ENCODE measurements at regions not wholly inside any gene's neighbourhood (a gene's known extent, or its start where the extent isn't known, plus 50 kb on each side); places are given as distances from the start of the nearest gene placed in this dataset.
"Not testable (repeated sequence)": the region's sequence is repeated elsewhere in the genome, so short reads cannot be mapped to it uniquely, and the experiment has no call there.

DNA sequence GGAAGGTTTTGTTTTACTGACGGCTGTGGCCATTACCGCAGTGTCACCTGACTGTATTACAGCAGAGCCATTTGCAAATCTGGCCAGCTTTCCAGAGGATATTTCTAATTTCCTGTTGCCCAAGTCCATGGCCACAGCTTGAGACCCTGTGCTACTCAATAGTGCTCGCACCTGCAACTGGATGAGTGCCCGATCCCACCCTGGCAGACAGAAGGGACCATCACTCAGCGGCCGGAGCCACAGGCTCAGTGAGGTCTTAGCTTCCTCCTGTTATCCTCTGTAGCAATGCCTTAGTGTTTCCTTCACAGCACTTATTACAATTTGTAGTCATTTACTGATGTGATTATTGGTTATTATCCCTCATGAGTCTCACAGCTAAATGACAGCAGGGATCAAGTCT lies 184.8 kb downstream of the LRRN1 start:
- Histone ChIP-seq H3K9me3 (ENCODE audit: control insufficient read depth, low read length) (no peaks in the 10 kb centered on the region), H3K27me3 (replicated peaks; ENCODE audit: control insufficient read depth, insufficient read depth, low read length) (no peaks in the 10 kb centered on the region), H3K36me3 (ENCODE audit: control insufficient read depth, insufficient read depth, low read length, severe bottlenecking) (no peaks in the 10 kb centered on the region), H3K9ac (ENCODE audit: low read length) (no peak overlapping the region), H3K4me1 (ENCODE audit: control insufficient read depth, insufficient read depth, low read length) (no peaks in the 10 kb centered on the region), H3K4me3 (ENCODE audit: low read length) (no peak overlapping the region)
- DNase-seq (ENCODE audit: low read depth) = no peak

DNA sequence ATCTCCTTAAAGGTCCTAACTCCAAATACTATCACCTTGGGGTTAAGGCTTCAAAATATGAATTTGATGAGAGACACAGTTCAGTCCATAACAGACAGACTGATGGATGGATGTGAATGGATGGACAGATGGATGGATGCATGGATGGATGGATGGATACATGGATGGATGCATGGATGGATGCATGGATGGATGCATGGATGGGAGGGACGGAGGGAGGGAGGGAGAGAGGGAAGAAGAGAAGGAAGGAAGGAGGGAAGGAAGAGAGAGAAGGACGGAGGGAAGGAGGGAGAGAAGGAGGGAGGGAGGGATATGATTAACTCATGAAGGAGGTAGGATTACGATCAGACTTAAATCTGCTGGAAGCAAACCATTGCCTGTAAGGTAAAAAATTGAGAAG lies 192.4 kb downstream of the LRRN1 start:
- Histone ChIP-seq H3K9ac (ENCODE audit: low read length) (no peak overlapping the region), H3K36me3 (ENCODE audit: control insufficient read depth, insufficient read depth, low read length, severe bottlenecking) (no peaks in the 10 kb centered on the region), H3K9me3 (ENCODE audit: control insufficient read depth, low read length) (peaks cover 3% of the 10 kb centered on the region), H3K4me3 (ENCODE audit: low read length) (no peak overlapping the region), H3K27me3 (replicated peaks; ENCODE audit: control insufficient read depth, insufficient read depth, low read length) (no peaks in the 10 kb centered on the region), H3K4me1 (ENCODE audit: control insufficient read depth, insufficient read depth, low read length) (no peaks in the 10 kb centered on the region)
- DNase-seq (ENCODE audit: low read depth) = no peak

- DNase-seq (ENCODE audit: low read depth) = no peak
- no peak overlapping the region for H3K4me3 ChIP-seq (ENCODE audit: low read length)
- H3K27me3 ChIP-seq (replicated peaks; ENCODE audit: control insufficient read depth, insufficient read depth, low read length) = no peaks in the 10 kb centered on the region
- H3K9ac ChIP-seq (ENCODE audit: low read length) = no peak overlapping the region
- no peaks in the 10 kb centered on the region for H3K4me1 ChIP-seq (ENCODE audit: control insufficient read depth, insufficient read depth, low read length)
- no peaks in the 10 kb centered on the region for H3K36me3 ChIP-seq (ENCODE audit: control insufficient read depth, insufficient read depth, low read length, severe bottlenecking)
- peaks cover 4% of the 10 kb centered on the region for H3K9me3 ChIP-seq (ENCODE audit: control insufficient read depth, low read length)
These were observed 193.2 kb downstream of the LRRN1 start for GRCh38 chr3:3992312-3992874.

DNA sequence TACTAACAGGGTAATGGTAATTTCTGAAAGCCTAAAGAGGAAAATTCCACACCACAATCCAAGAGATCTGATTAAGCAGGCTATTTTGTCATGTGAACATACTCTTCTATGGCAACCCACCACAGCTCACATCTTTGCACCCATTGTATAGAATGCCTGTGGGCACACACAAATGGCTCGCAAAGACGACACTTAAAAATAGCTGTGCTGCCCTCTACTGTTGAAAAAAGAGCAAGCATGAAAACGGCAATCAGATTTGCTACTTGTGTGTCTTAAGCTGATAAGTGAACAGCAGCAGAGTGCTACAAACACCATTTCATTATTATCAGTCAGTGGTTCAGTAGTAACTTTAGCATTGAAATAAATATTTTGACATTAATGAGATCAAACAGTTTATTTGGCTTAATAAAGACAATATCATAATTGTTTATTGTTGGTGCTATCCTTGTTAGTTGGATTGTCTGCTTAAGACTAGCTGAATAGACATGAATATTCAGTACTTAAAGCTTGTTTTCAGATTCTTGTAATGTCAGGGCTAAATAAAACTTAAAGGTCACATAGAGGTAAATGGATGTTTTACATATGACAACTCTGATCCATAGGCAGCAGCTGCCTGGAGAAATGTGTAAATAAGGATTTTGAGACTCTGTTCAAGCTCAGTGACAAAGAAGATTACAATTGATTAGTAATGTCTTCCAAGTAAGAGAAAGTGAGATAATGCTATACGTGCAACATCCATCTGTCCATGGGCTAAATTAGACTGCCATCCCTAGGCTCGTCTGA lies 199.1 kb downstream of the LRRN1 start:
- DNase-seq (ENCODE audit: low read depth) = peak; percentile 19
- Histone ChIP-seq H3K27me3 (replicated peaks; ENCODE audit: control insufficient read depth, insufficient read depth, low read length) (no peaks in the 10 kb centered on the region), H3K4me3 (ENCODE audit: low read length) (no peak overlapping the region), H3K4me1 (ENCODE audit: control insufficient read depth, insufficient read depth, low read length) (no peaks in the 10 kb centered on the region), H3K9ac (ENCODE audit: low read length) (no peak overlapping the region), H3K36me3 (ENCODE audit: control insufficient read depth, insufficient read depth, low read length, severe bottlenecking) (no peaks in the 10 kb centered on the region), H3K9me3 (ENCODE audit: control insufficient read depth, low read length) (peaks cover 4% of the 10 kb centered on the region)

- DNase-seq (ENCODE audit: low read depth); H3K9ac ChIP-seq (ENCODE audit: low read length): not testable (repeated sequence)
These were observed 200.1 kb downstream of the LRRN1 start for GRCh38 chr3:3999340-3999739.

GRCh38 chr3:4001976-4002375 lies 202.7 kb downstream of the LRRN1 start:
- Histone ChIP-seq H3K4me1 (ENCODE audit: control insufficient read depth, insufficient read depth, low read length) (no peaks in the 10 kb centered on the region), H3K27me3 (replicated peaks; ENCODE audit: control insufficient read depth, insufficient read depth, low read length) (peaks cover 2% of the 10 kb centered on the region), H3K4me3 (ENCODE audit: low read length) (no peak overlapping the region), H3K9me3 (ENCODE audit: control insufficient read depth, low read length) (no peaks in the 10 kb centered on the region), H3K36me3 (ENCODE audit: control insufficient read depth, insufficient read depth, low read length, severe bottlenecking) (no peaks in the 10 kb centered on the region), H3K9ac (ENCODE audit: low read length) (no peak overlapping the region)
- DNase-seq (ENCODE audit: low read depth) = no peak

More at GRCh38 chr3:3999340-3999739, 200.1 kb downstream of the LRRN1 start:
- H3K4me3 ChIP-seq (ENCODE audit: low read length); H3K4me1 ChIP-seq (ENCODE audit: control insufficient read depth, insufficient read depth, low read length); H3K27me3 ChIP-seq (replicated peaks; ENCODE audit: control insufficient read depth, insufficient read depth, low read length); H3K36me3 ChIP-seq (ENCODE audit: control insufficient read depth, insufficient read depth, low read length, severe bottlenecking); H3K9me3 ChIP-seq (ENCODE audit: control insufficient read depth, low read length): not testable (repeated sequence)

DNA sequence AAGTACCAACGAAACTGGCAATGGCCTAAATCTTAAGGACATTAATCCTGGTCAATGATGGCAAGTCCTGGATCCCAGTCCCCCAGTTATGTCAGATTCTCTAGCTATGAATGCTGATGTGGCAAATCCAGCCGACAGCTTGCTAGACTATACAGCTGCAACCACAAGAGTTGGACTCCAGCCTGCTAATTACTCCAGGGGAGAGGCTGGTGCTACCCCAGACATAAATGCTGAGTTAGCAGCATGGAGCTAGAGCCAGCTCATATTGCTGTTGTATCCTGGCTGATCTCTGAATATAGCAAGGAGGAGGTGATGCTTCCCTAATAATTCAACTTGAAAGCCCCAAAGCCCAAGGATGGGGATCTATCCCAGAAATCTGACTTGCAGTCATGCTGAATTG lies 207.1 kb downstream of the LRRN1 start:
- no peak for DNase-seq (ENCODE audit: low read depth)
- H3K9ac ChIP-seq (ENCODE audit: low read length) = no peak overlapping the region
- H3K4me1 ChIP-seq (ENCODE audit: control insufficient read depth, insufficient read depth, low read length) = peaks cover 9% of the 10 kb centered on the region
- no peaks in the 10 kb centered on the region for H3K36me3 ChIP-seq (ENCODE audit: control insufficient read depth, insufficient read depth, low read length, severe bottlenecking)
- no peak overlapping the region for H3K4me3 ChIP-seq (ENCODE audit: low read length)
- peaks cover 2% of the 10 kb centered on the region for H3K27me3 ChIP-seq (replicated peaks; ENCODE audit: control insufficient read depth, insufficient read depth, low read length)
- H3K9me3 ChIP-seq (ENCODE audit: control insufficient read depth, low read length) = no peaks in the 10 kb centered on the region

DNA sequence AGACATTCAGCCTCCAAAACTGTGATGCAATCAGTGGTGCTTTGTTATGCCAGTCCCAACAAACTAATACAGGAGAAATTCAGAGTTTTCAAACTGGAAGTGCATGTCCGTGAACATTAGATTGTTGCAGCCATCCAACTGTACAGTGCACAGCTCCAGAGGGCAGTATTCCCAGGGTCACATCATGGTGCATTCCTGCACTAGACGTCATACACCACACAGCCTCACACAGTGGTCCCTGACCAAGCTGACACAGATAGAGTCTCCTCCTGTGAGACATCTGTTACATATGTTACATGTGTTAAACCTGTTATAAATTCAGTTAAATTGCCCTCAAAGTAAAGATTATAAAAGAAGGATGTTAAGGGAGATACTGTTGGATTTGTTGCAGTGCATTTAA lies 209.0 kb downstream of the LRRN1 start:
- Histone ChIP-seq H3K4me3 (ENCODE audit: low read length) (no peak overlapping the region), H3K4me1 (ENCODE audit: control insufficient read depth, insufficient read depth, low read length) (peaks cover 9% of the 10 kb centered on the region), H3K9me3 (ENCODE audit: control insufficient read depth, low read length) (no peaks in the 10 kb centered on the region), H3K27me3 (replicated peaks; ENCODE audit: control insufficient read depth, insufficient read depth, low read length) (peaks cover 2% of the 10 kb centered on the region), H3K9ac (ENCODE audit: low read length) (no peak overlapping the region), H3K36me3 (ENCODE audit: control insufficient read depth, insufficient read depth, low read length, severe bottlenecking) (no peaks in the 10 kb centered on the region)
- no peak for DNase-seq (ENCODE audit: low read depth)

DNA sequence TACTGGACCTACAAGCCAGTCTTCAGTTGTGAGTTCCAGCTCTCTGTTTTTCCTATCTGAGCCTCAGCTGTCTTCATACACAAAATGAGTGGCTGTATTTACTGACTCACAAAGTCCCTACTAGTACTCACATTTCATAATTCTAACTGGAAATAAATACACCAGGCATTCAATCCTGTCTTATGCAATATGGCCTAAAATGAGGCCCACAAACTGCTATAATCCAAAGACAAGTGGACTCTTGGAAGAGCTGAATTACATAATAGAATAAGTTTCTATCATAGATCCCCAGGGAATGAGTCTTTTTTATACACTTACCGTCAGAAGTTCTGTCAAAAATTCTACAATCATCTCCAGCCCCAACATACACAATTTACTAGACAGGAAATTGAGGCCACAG lies 211.9 kb downstream of the LRRN1 start:
- Histone ChIP-seq H3K36me3 (ENCODE audit: control insufficient read depth, insufficient read depth, low read length, severe bottlenecking) (no peaks in the 10 kb centered on the region), H3K9me3 (ENCODE audit: control insufficient read depth, low read length) (no peaks in the 10 kb centered on the region), H3K27me3 (replicated peaks; ENCODE audit: control insufficient read depth, insufficient read depth, low read length) (peaks cover 2% of the 10 kb centered on the region), H3K4me1 (ENCODE audit: control insufficient read depth, insufficient read depth, low read length) (peaks cover 9% of the 10 kb centered on the region), H3K4me3 (ENCODE audit: low read length) (no peak overlapping the region), H3K9ac (ENCODE audit: low read length) (no peak overlapping the region)
- no peak for DNase-seq (ENCODE audit: low read depth)

GRCh38 chr3:4015426-4015825 lies 216.2 kb downstream of the LRRN1 start:
- H3K36me3 ChIP-seq (ENCODE audit: control insufficient read depth, insufficient read depth, low read length, severe bottlenecking) = no peaks in the 10 kb centered on the region
- no peaks in the 10 kb centered on the region for H3K27me3 ChIP-seq (replicated peaks; ENCODE audit: control insufficient read depth, insufficient read depth, low read length)
- no peaks in the 10 kb centered on the region for H3K9me3 ChIP-seq (ENCODE audit: control insufficient read depth, low read length)
- peaks cover 5% of the 10 kb centered on the region for H3K4me1 ChIP-seq (ENCODE audit: control insufficient read depth, insufficient read depth, low read length)
- no peak overlapping the region for H3K4me3 ChIP-seq (ENCODE audit: low read length)
- DNase-seq (ENCODE audit: low read depth) = no peak
- no peak overlapping the region for H3K9ac ChIP-seq (ENCODE audit: low read length)

GRCh38 chr3:4019501-4019900 lies 220.3 kb downstream of the LRRN1 start:
- DNase-seq (ENCODE audit: low read depth) = no peak
- no peaks in the 10 kb centered on the region for H3K36me3 ChIP-seq (ENCODE audit: control insufficient read depth, insufficient read depth, low read length, severe bottlenecking)
- H3K9ac ChIP-seq (ENCODE audit: low read length) = no peak overlapping the region
- H3K27me3 ChIP-seq (replicated peaks; ENCODE audit: control insufficient read depth, insufficient read depth, low read length) = no peaks in the 10 kb centered on the region
- no peak overlapping the region for H3K4me3 ChIP-seq (ENCODE audit: low read length)
- H3K9me3 ChIP-seq (ENCODE audit: control insufficient read depth, low read length) = no peaks in the 10 kb centered on the region
- H3K4me1 ChIP-seq (ENCODE audit: control insufficient read depth, insufficient read depth, low read length) = no peaks in the 10 kb centered on the region

GRCh38 chr3:4021162-4021561 lies 221.9 kb downstream of the LRRN1 start:
- H3K27me3 ChIP-seq (replicated peaks; ENCODE audit: control insufficient read depth, insufficient read depth, low read length) = no peaks in the 10 kb centered on the region
- no peak for DNase-seq (ENCODE audit: low read depth)
- no peaks in the 10 kb centered on the region for H3K4me1 ChIP-seq (ENCODE audit: control insufficient read depth, insufficient read depth, low read length)

More at GRCh38 chr3:4021162-4021561, 221.9 kb downstream of the LRRN1 start:
- no peaks in the 10 kb centered on the region for H3K36me3 ChIP-seq (ENCODE audit: control insufficient read depth, insufficient read depth, low read length, severe bottlenecking)
- no peaks in the 10 kb centered on the region for H3K9me3 ChIP-seq (ENCODE audit: control insufficient read depth, low read length)
- no peak overlapping the region for H3K4me3 ChIP-seq (ENCODE audit: low read length)
- H3K9ac ChIP-seq (ENCODE audit: low read length) = no peak overlapping the region

Measured in adipocyte (in vitro differentiated cells).